Endothelial cell (in vitro differentiated cells): ENCODE measurements at regions not wholly inside any gene's neighbourhood (a gene's known extent, or its start where the extent isn't known, plus 50 kb on each side); places are given as distances from the start of the nearest gene placed in this dataset.
"Not testable (repeated sequence)": the region's sequence is repeated elsewhere in the genome, so short reads cannot be mapped to it uniquely, and the experiment has no call there.

Source experiments
- DNase-seq: peaks from one replicate; pipeline ENCODE4 v3.0.0; 2021; ENCODE audit warnings: low spot score
- H3K27ac Mint-ChIP-seq: one replicate; pipeline ENCODE4 v1.8.0; 2021; ENCODE audit warnings: mixed read lengths, inconsistent platforms; ENCODE audit not compliant: unreplicated experiment
- H3K27me3 Mint-ChIP-seq: one replicate; pipeline ENCODE4 v1.8.0; 2021; ENCODE audit warnings: mild to moderate bottlenecking, moderate library complexity, mixed read lengths, inconsistent platforms; ENCODE audit not compliant: unreplicated experiment
- H3K36me3 Mint-ChIP-seq: one replicate; pipeline ENCODE4 v1.8.0; 2021; ENCODE audit warnings: mild to moderate bottlenecking, low read depth, mixed read lengths, inconsistent platforms; ENCODE audit not compliant: unreplicated experiment
- H3K4me1 Mint-ChIP-seq: one replicate; pipeline ENCODE4 v1.8.0; 2021; ENCODE audit warnings: mild to moderate bottlenecking, mixed read lengths, inconsistent platforms; ENCODE audit not compliant: unreplicated experiment
- H3K4me3 Mint-ChIP-seq: one replicate; pipeline ENCODE4 v1.8.0; 2021; ENCODE audit warnings: mild to moderate bottlenecking, mixed read lengths, inconsistent platforms; ENCODE audit not compliant: unreplicated experiment
- H3K9me3 Mint-ChIP-seq: one replicate; pipeline ENCODE4 v1.8.0; 2021; ENCODE audit warnings: mixed read lengths, inconsistent platforms; ENCODE audit not compliant: unreplicated experiment
- CTCF ChIP-seq: fragments of 200-600 bp; sonication (generic); IDR thresholded peaks from one replicate; pipeline ENCODE4 v1.5.0; 2021; ENCODE audit warnings: antibody characterized with exemption; ENCODE audit not compliant: unreplicated experiment

GRCh38 chr2:53028225-53028624 is 739.4 kb upstream of the CHAC2 start:
- no peak overlapping the region for H3K4me3 Mint-ChIP-seq
- H3K36me3 Mint-ChIP-seq = no peaks in the 10 kb centered on the region
- no peak for TF ChIP-seq CTCF
- no peaks in the 10 kb centered on the region for H3K9me3 Mint-ChIP-seq
- H3K4me1 Mint-ChIP-seq = peaks cover 11% of the 10 kb centered on the region
- H3K27ac Mint-ChIP-seq = no peak overlapping the region
- no peak for DNase-seq
- H3K27me3 Mint-ChIP-seq = no peaks in the 10 kb centered on the region

- not testable (repeated sequence) for H3K4me3 Mint-ChIP-seq, H3K9me3 Mint-ChIP-seq, H3K4me1 Mint-ChIP-seq, H3K36me3 Mint-ChIP-seq, H3K27ac Mint-ChIP-seq, DNase-seq, H3K27me3 Mint-ChIP-seq
These were observed 745.4 kb upstream of the CHAC2 start for GRCh38 chr2:53022248-53022647.

- no peak for TF ChIP-seq CTCF
- H3K4me1 Mint-ChIP-seq = peaks cover under 1% of the 10 kb centered on the region
- H3K27me3 Mint-ChIP-seq = peaks cover 4% of the 10 kb centered on the region
- H3K36me3 Mint-ChIP-seq = no peaks in the 10 kb centered on the region
- H3K9me3 Mint-ChIP-seq = no peaks in the 10 kb centered on the region
- no peak for DNase-seq
- no peak overlapping the region for H3K27ac Mint-ChIP-seq
- H3K4me3 Mint-ChIP-seq = no peak overlapping the region
These were observed 745.8 kb upstream of the CHAC2 start for GRCh38 chr2:53021828-53022227.

DNA sequence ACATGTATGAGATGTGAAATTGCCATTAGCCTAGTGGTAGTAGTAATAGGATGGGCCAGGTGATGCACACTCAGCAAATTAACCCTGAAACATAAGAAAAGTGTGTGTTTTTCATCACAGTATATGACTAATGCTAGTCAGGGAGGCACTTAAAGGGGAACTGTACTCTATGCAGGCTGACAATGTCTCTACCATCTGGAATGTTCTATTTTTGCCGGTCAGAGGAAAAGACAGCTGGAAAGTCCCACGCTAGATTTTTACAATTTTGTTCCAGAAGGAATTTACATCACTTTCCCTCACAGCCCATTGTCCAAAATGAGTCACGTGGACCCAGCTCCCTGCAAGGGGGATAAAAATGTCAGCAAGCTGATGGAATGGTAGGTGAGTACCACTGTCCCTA is 746.3 kb upstream of the CHAC2 start:
- H3K4me3 Mint-ChIP-seq = no peak overlapping the region
- no peaks in the 10 kb centered on the region for H3K4me1 Mint-ChIP-seq
- no peak for TF ChIP-seq CTCF
- H3K9me3 Mint-ChIP-seq = no peaks in the 10 kb centered on the region
- no peak for DNase-seq
- no peak overlapping the region for H3K27ac Mint-ChIP-seq
- H3K36me3 Mint-ChIP-seq = no peaks in the 10 kb centered on the region
- H3K27me3 Mint-ChIP-seq = peaks cover 4% of the 10 kb centered on the region

DNA sequence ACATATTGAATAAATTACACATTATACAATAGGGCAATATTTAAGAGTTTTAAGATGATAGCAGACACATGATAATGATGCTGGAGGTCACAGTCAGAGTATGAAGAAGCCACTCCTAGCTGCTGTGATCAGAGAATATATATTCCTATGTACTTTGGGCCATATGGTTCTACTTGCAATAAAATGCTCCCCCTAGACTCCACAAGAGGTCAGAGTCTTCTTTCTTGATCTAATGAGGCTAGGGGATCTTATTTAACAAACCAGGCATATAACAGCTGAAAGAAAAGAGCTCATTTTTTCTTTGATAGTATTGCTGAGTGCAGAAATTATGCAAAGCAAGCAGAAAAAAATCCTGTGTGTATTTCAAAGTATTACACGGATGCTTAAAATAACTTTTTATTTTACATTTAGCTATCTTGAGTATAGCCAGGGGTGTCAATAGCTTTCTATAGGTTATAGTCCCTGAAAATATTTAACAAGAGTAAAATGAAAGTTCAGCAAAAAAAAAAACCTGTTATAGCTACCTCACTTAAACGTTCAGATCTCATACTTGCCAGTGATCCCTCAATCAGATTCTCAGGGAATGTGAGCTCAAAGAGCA is 748.7 kb upstream of the CHAC2 start:
- Mint-ChIP-seq H3K9me3 (no peaks in the 10 kb centered on the region), H3K27ac (no peak overlapping the region), H3K4me1 (no peaks in the 10 kb centered on the region), H3K36me3 (no peaks in the 10 kb centered on the region), H3K27me3 (peaks cover 4% of the 10 kb centered on the region), H3K4me3 (no peak overlapping the region)
- TF ChIP-seq CTCF = no peak
- DNase-seq = no peak
